ENCODE measurements at regions not wholly inside any gene's neighbourhood (a gene's known extent, or its start where the extent isn't known, plus 50 kb on each side); places are given as distances from the start of the nearest gene placed in this dataset.

DNA sequence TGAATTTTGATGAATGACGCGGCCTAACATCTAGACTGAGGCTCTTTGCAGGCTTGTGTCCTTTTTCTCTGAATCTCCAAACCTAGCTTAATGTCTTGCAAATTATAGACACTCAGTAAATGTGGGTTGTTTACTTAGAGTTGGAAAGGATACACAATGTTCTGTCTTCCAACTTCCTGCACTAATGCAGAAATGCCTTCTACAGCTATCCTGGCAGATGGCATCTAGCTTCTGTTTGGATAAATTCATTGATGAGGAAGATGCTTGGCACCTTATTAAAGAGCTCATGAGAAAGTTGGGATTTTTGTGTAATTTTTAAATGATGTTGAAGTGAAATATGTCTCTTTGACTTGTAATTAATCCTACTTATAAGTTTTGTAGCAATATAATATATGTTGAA is 1822.2 kb downstream of the MAT2B start:
- Histone ChIP-seq H3K4me3 (no peak overlapping the region), H3K4me1 (replicated peaks in 1 of 2) (no peaks in the 10 kb centered on the region), H3K27me3 (no peaks in the 10 kb centered on the region), H3K9me3 (replicated peaks in 1 of 3) (no peaks in the 10 kb centered on the region), H3K36me3 (replicated peaks in 1 of 2) (no peaks in the 10 kb centered on the region), H3K27ac (no peak overlapping the region)
- intact Hi-C loops (cut with DNase I), result no loop called here
- WGBS, 4 donors, result 84 to 96% (median 94%) methylated on average over 2 of the region's 2 CpGs
- TF ChIP-seq, protein P1, sequence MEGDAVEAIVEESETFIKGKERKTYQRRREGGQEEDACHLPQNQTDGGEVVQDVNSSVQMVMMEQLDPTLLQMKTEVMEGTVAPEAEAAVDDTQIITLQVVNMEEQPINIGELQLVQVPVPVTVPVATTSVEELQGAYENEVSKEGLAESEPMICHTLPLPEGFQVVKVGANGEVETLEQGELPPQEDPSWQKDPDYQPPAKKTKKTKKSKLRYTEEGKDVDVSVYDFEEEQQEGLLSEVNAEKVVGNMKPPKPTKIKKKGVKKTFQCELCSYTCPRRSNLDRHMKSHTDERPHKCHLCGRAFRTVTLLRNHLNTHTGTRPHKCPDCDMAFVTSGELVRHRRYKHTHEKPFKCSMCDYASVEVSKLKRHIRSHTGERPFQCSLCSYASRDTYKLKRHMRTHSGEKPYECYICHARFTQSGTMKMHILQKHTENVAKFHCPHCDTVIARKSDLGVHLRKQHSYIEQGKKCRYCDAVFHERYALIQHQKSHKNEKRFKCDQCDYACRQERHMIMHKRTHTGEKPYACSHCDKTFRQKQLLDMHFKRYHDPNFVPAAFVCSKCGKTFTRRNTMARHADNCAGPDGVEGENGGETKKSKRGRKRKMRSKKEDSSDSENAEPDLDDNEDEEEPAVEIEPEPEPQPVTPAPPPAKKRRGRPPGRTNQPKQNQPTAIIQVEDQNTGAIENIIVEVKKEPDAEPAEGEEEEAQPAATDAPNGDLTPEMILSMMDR (IDR thresholded peaks at IDR 0.05), result no peak
- TF ChIP-seq POLR2A (IDR thresholded peaks at IDR 0.05), result no peak
- no peak for DNase-seq

DNA sequence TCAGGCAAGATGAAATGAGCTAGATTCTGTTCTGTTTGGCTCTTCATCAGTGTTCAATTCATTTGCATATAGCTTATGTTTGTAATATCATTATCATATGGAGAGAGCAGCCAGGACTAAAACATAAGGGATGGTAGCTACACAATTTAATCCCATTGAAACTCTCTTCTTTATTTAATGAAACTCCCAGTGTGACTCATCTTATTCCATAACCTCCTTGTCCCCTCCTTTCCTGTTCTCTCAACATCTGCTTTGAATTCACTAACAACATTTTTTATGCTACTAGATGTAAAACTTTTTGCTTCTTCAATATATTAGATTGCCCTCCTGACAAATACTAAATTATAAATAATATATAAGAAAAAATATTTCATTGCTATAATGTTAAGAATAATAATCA is 1823.4 kb downstream of the MAT2B start:
- intact Hi-C loops (cut with DNase I), result no loop called here
- TF ChIP-seq, protein P1 (IDR thresholded peaks at IDR 0.05), result no peak
- no peak for TF ChIP-seq POLR2A (IDR thresholded peaks at IDR 0.05)
- no peaks in the 10 kb centered on the region for H3K4me1 ChIP-seq (replicated peaks in 1 of 2)
- H3K9me3 ChIP-seq (replicated peaks in 1 of 3), result no peaks in the 10 kb centered on the region
- H3K27ac ChIP-seq, result no peak overlapping the region
- no peak overlapping the region for H3K4me3 ChIP-seq
- no peaks in the 10 kb centered on the region for H3K27me3 ChIP-seq
- H3K36me3 ChIP-seq (replicated peaks in 1 of 2), result no peaks in the 10 kb centered on the region
- DNase-seq, result no peak

DNA sequence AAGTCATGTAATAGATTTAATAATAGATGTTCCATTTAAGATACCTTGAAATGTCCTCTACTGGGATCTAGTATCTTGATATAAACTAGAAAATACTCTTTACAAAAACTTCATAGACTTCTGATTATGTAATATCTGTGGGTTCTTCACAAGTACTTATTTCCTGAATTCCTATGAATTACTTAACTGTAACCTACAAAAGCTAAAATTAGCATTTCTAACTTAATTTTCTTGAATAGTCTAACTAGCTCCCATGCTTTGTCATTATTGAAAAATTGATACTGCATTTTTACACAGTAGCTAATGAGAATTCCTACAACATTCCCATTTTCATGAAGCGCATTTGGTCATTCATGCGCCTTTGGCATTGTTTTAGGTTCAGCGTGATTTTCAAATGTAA is 1828.2 kb downstream of the MAT2B start:
- Histone ChIP-seq H3K27me3 (no peaks in the 10 kb centered on the region), H3K27ac (no peak overlapping the region), H3K36me3 (replicated peaks in 1 of 2) (no peaks in the 10 kb centered on the region), H3K4me1 (replicated peaks in 1 of 2) (no peaks in the 10 kb centered on the region), H3K4me3 (no peak overlapping the region), H3K9me3 (replicated peaks in 1 of 3) (no peaks in the 10 kb centered on the region)
- no peak for DNase-seq
- WGBS, 4 donors, result 86 to 93% (median 90%) methylated on average over 3 of the region's 3 CpGs
- intact Hi-C loops (cut with DNase I), result no loop called here
- TF ChIP-seq, protein P1 (IDR thresholded peaks at IDR 0.05), result no peak
- TF ChIP-seq POLR2A (IDR thresholded peaks at IDR 0.05), result no peak

DNA sequence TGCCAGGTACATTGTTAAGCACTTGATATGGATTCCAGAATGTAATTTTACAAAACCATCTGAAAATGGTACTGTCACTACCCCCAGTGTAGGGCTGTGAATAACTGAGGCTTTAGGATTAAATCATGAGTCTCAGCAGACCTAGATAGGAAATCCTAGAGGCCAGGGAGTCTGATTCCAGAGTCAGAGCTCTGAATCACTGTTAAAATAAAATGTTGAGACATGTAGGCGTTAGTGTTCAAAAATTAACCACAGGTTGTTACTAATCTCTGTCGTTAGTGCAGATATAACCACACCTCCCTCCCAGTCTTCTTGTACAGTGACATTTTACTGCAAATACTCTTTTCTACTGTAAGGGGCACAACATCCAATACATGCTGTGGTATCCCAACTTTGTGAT is 1828.8 kb downstream of the MAT2B start:
- Histone ChIP-seq H3K4me3 (no peak overlapping the region), H3K9me3 (replicated peaks in 1 of 3) (no peaks in the 10 kb centered on the region), H3K27ac (no peak overlapping the region), H3K27me3 (no peaks in the 10 kb centered on the region), H3K4me1 (replicated peaks in 1 of 2) (no peaks in the 10 kb centered on the region), H3K36me3 (replicated peaks in 1 of 2) (no peaks in the 10 kb centered on the region)
- intact Hi-C loops (cut with DNase I), result no loop called here
- TF ChIP-seq, protein P1 (IDR thresholded peaks at IDR 0.05), result no peak
- no peak for TF ChIP-seq POLR2A (IDR thresholded peaks at IDR 0.05)
- no peak for DNase-seq
- WGBS, 4 donors, result 59 to 63% (median 60%) methylated on average over 2 of the region's 2 CpGs
